Right lobe of liver (tissue), 4 donors: ENCODE measurements at regions not wholly inside any gene's neighbourhood (a gene's known extent, or its start where the extent isn't known, plus 50 kb on each side); places are given as distances from the start of the nearest gene placed in this dataset.

Experiments
- CTCF ChIP-seq, 4 donors: fragments of 200-600 bp in 3 of 4; fragments of 450-650 bp in 1 of 4; IDR thresholded peaks; one replicate each; pipeline versions ENCODE4 v1.5.1 to v1.8.0; 2016 to 2022; ENCODE audit warnings: antibody characterized with exemption in 4 of 4, mild to moderate bottlenecking in 2 of 4
- POLR2A ChIP-seq: fragments of 450-650 bp; IDR thresholded peaks from one replicate; pipeline ENCODE4 v1.6.1; 2017; ENCODE audit warnings: antibody characterized with exemption, mild to moderate bottlenecking
- donor health status: DM: no; HTN: no; CAD: no.
- donor health status: DM: no; HTN: no; CAD: no.
- donor health status: DM: no; HTN: yes; CAD: no.

- TF ChIP-seq CTCF (IDR thresholded peaks at IDR 0.05) (no peak), POLR2A (no peak)
Observed at GRCh38 chr12:112617153-112617505, 174.4 kb upstream of the RPH3A start.
